SK-N-SH treated with all-trans-retinoic acid at 6 μM for 48 hours (cell line): ENCODE measurements at regions not wholly inside any gene's neighbourhood (a gene's known extent, or its start where the extent isn't known, plus 50 kb on each side); places are given as distances from the start of the nearest gene placed in this dataset.

ENCODE experiments used
- ATAC-seq: fragments of 200-7000 bp; cut with Tn5 transposase; 3 replicates; pipeline ENCODE4 v1.9.1; 2020; ENCODE audit warnings: mild to moderate bottlenecking, moderate library complexity
- ARNTL ChIP-seq: fragments of 450-650 bp; formaldehyde crosslinking; IDR thresholded peaks from 2 replicates; pipeline ENCODE4 v1.5.0; 2020; ENCODE audit warnings: low read depth, mild to moderate bottlenecking, moderate library complexity, borderline replicate concordance
- BACH2 ChIP-seq: fragments of 250-450 bp; sonication (Bioruptor Pico); IDR thresholded peaks from 2 replicates; pipeline ENCODE4 v1.9.0; 2021; ENCODE audit warnings: mild to moderate bottlenecking, borderline replicate concordance
- CSDC2 ChIP-seq: fragments of 250-450 bp; sonication (Bioruptor Pico); IDR thresholded peaks from 2 replicates; pipeline ENCODE4 v1.5.0; 2020; ENCODE audit warnings: mild to moderate bottlenecking, moderate library complexity
- CSRNP3 ChIP-seq: fragments of 250-450 bp; sonication (Bioruptor Pico); IDR thresholded peaks from 2 replicates; pipeline ENCODE4 v1.5.1; 2021; ENCODE audit warnings: mild to moderate bottlenecking, moderate library complexity
- ESRRG ChIP-seq: fragments of 250-450 bp; sonication (Bioruptor Pico); IDR thresholded peaks from 2 replicates; pipeline ENCODE4 v1.6.1; 2021; ENCODE audit warnings: mild to moderate bottlenecking
- GLIS3 ChIP-seq: fragments of 250-450 bp; sonication (Bioruptor Pico); IDR thresholded peaks from 2 replicates; pipeline ENCODE4 v1.5.0; 2020; ENCODE audit warnings: mild to moderate bottlenecking, moderate library complexity
- ISL1 ChIP-seq: fragments of 250-450 bp; sonication (Bioruptor Pico); IDR thresholded peaks from 2 replicates; pipeline ENCODE4 v2.1.2; 2022; ENCODE audit warnings: mild to moderate bottlenecking, moderate library complexity
- OSR1 ChIP-seq: fragments of 250-450 bp; sonication (Bioruptor Pico); IDR thresholded peaks from 2 replicates; pipeline ENCODE4 v1.8.0; 2022; ENCODE audit warnings: moderate library complexity, mild to moderate bottlenecking, inconsistent platforms
- PATZ1 ChIP-seq: fragments of 250-450 bp; sonication (Bioruptor Pico); IDR thresholded peaks from 2 replicates; pipeline ENCODE4 v1.8.0; 2020; ENCODE audit warnings: mild to moderate bottlenecking, moderate library complexity, borderline replicate concordance
- POU6F1 ChIP-seq: fragments of 250-450 bp; sonication (Bioruptor Pico); IDR thresholded peaks from 2 replicates; pipeline ENCODE4 v1.8.0; 2021; ENCODE audit warnings: low read depth, mild to moderate bottlenecking, moderate library complexity, borderline replicate concordance
- PPARA ChIP-seq: fragments of 250-450 bp; sonication (Bioruptor Pico); IDR thresholded peaks from 2 replicates; pipeline ENCODE4 v1.5.0; 2020; ENCODE audit warnings: mild to moderate bottlenecking, borderline replicate concordance
- SNAI2 ChIP-seq: fragments of 250-450 bp; sonication (Bioruptor Pico); IDR thresholded peaks from 2 replicates; pipeline ENCODE4 v1.5.0; 2020; ENCODE audit warnings: mild to moderate bottlenecking, moderate library complexity
- TCF4 ChIP-seq: fragments of 250-450 bp; sonication (Bioruptor Pico); IDR thresholded peaks from 2 replicates; pipeline ENCODE4 v1.8.0; 2021; ENCODE audit warnings: mild to moderate bottlenecking, moderate library complexity, borderline replicate concordance
- TOX ChIP-seq: fragments of 250-450 bp; sonication (Bioruptor Pico); IDR thresholded peaks from 2 replicates; pipeline ENCODE4 v1.8.0; 2021; ENCODE audit warnings: mild to moderate bottlenecking, moderate library complexity, borderline replicate concordance
- TSHZ2 ChIP-seq: fragments of 250-450 bp; sonication (Bioruptor Pico); IDR thresholded peaks from 2 replicates; pipeline ENCODE4 v1.5.0; 2020; ENCODE audit warnings: mild to moderate bottlenecking, moderate library complexity
- ZC3H10 ChIP-seq: fragments of 250-450 bp; sonication (Bioruptor Pico); IDR thresholded peaks from 2 replicates; pipeline ENCODE4 v1.5.1; 2021; ENCODE audit warnings: mild to moderate bottlenecking, moderate library complexity
- ZFP3 ChIP-seq: fragments of 250-450 bp; sonication (Bioruptor Pico); IDR thresholded peaks from 2 replicates; pipeline ENCODE4 v1.5.0; 2020; ENCODE audit warnings: mild to moderate bottlenecking, moderate library complexity
- ZFP30 ChIP-seq: fragments of 450-650 bp; formaldehyde crosslinking; IDR thresholded peaks from 2 replicates; pipeline ENCODE4 v1.5.0; 2022; ENCODE audit warnings: mild to moderate bottlenecking, moderate library complexity
- ZNF565 ChIP-seq: fragments of 450-650 bp; formaldehyde crosslinking; conservative IDR thresholded peaks from 2 replicates; pipeline ENCODE4 v1.5.0; 2020; ENCODE audit warnings: low read depth, mild to moderate bottlenecking, moderate library complexity
- ZNF70 ChIP-seq: fragments of 450-650 bp; formaldehyde crosslinking; IDR thresholded peaks from 2 replicates; pipeline ENCODE4 v1.5.0; 2020; ENCODE audit warnings: mild to moderate bottlenecking, moderate library complexity
- ZNF8 ChIP-seq: fragments of 450-650 bp; formaldehyde crosslinking; IDR thresholded peaks from 2 replicates; pipeline ENCODE4 v1.5.0; 2020; ENCODE audit warnings: mild to moderate bottlenecking, moderate library complexity

GRCh38 chr17:77330602-77331081 lies 189.9 kb downstream of the SEC14L1 start:
- ATAC-seq = no peak
- 0 out of 2 replicates have a peak, but pooled peaks have one; percentile 43 for TF ChIP-seq ZNF565 (CRISPR knock-in tag)
- TF ChIP-seq ZNF8 (CRISPR knock-in tag) = no peak
- TF ChIP-seq TCF4 (CRISPR knock-in tag) = no peak
- no peak for TF ChIP-seq GLIS3 (CRISPR knock-in tag)

- TF ChIP-seq ZFP3 (CRISPR knock-in tag) (no peak), GLIS3 (CRISPR knock-in tag) (0 out of 2 replicates have a peak, but pooled peaks have one; percentile 47), TSHZ2 (CRISPR knock-in tag) (peak; percentile 46; the same call in 1 of the 2 replicates), ISL1 (CRISPR knock-in tag) (no peak), ZNF565 (CRISPR knock-in tag) (no peak), CSRNP3 (CRISPR knock-in tag) (no peak), OSR1 (CRISPR knock-in tag) (no peak), ARNTL (CRISPR knock-in tag) (no peak)
- peak; percentile 94 for ATAC-seq
Measured at GRCh38 chr17:77331301-77331864, 190.6 kb downstream of the SEC14L1 start.

- no peak for TF ChIP-seq ZFP30 (CRISPR knock-in tag)
- TF ChIP-seq TSHZ2 (CRISPR knock-in tag) = no peak
- no peak for ATAC-seq
Measured at GRCh38 chr17:77332034-77332971, 191.5 kb downstream of the SEC14L1 start.

GRCh38 chr17:77332981-77333685 lies 192.4 kb downstream of the SEC14L1 start:
- TF ChIP-seq ZC3H10 (no peak), SNAI2 (CRISPR knock-in tag) (no peak), ZFP3 (CRISPR knock-in tag) (no peak), PATZ1 (CRISPR knock-in tag) (no peak), CSDC2 (CRISPR knock-in tag) (no peak), ZNF70 (CRISPR knock-in tag) (no peak), TOX (CRISPR knock-in tag) (no peak), PPARA (no peak), ESRRG (CRISPR knock-in tag) (no peak), BACH2 (no peak), TCF4 (CRISPR knock-in tag) (no peak), ZNF565 (CRISPR knock-in tag) (no peak), POU6F1 (CRISPR knock-in tag) (no peak)
- no peak for ATAC-seq
